Liver (tissue), 8 donors: ENCODE measurements at regions not wholly inside any gene's neighbourhood (a gene's known extent, or its start where the extent isn't known, plus 50 kb on each side); places are given as distances from the start of the nearest gene placed in this dataset.

Experiments used
- DNase-seq: peaks from one replicate; pipeline ENCODE4 v3.0.0-alpha.2; 2017; ENCODE audit warnings: low spot score
- H3K27ac ChIP-seq, 2 donors: one replicate each; pipeline ENCODE4 v1.7.0; 2013; ENCODE audit warnings: inconsistent platforms in 2 of 2, low read length in 2 of 2, control low read depth in 1 of 2, low read depth in 1 of 2, mild to moderate bottlenecking in 1 of 2
- H3K27me3 ChIP-seq, 4 donors: one replicate each; pipeline versions ENCODE4 v1.6.1 to v1.7.0; 2013; ENCODE audit warnings: low read length in 3 of 4, inconsistent platforms in 1 of 4, mild to moderate bottlenecking in 1 of 4, moderate library complexity in 1 of 4; ENCODE audit not compliant: control insufficient read depth in 4 of 4, insufficient read depth in 4 of 4
- H3K36me3 ChIP-seq, 4 donors: one replicate each; pipeline versions ENCODE4 v1.6.1 to v1.7.0; 2013; ENCODE audit warnings: low read length in 3 of 4, mild to moderate bottlenecking in 3 of 4, low read depth in 1 of 4, moderate library complexity in 1 of 4; ENCODE audit not compliant: control insufficient read depth in 4 of 4, insufficient read depth in 3 of 4
- H3K4me1 ChIP-seq, 4 donors: one replicate each; pipeline versions ENCODE4 v1.6.1 to v1.7.0; 2013; ENCODE audit warnings: low read length in 3 of 4, mild to moderate bottlenecking in 3 of 4, moderate library complexity in 1 of 4; ENCODE audit not compliant: control insufficient read depth in 4 of 4, insufficient read depth in 4 of 4
- H3K4me3 ChIP-seq, 3 donors: one replicate each; pipeline versions ENCODE4 v1.6.1 to v1.7.0; 2013; ENCODE audit warnings: low read length in 3 of 3, control low read depth in 1 of 3, low read depth in 1 of 3, mild to moderate bottlenecking in 1 of 3
- H3K9ac ChIP-seq, 2 donors: one replicate each; pipeline ENCODE4 v1.7.0; 2013; ENCODE audit warnings: low read length in 2 of 2, mild to moderate bottlenecking in 2 of 2, moderate library complexity in 2 of 2, control low read depth in 1 of 2, low read depth in 1 of 2
- H3K9me3 ChIP-seq, 4 donors: one replicate each; pipeline versions ENCODE4 v1.6.1 to v1.7.0; 2013; ENCODE audit warnings: low read length in 3 of 4; ENCODE audit not compliant: control insufficient read depth in 4 of 4
- EGR1 ChIP-seq, 2 donors: IDR thresholded peaks; 2 replicates each; pipeline ENCODE4 v1.6.1; 2016 to 2018; ENCODE audit warnings: antibody characterized with exemption in 2 of 2, low read depth in 2 of 2
- FOXA1 ChIP-seq: IDR thresholded peaks from 2 replicates; pipeline ENCODE4 v1.6.1; 2016; ENCODE audit warnings: antibody characterized with exemption
- FOXA2 ChIP-seq: IDR thresholded peaks from 2 replicates; pipeline ENCODE4 v1.6.1; 2016; ENCODE audit warnings: antibody characterized with exemption
- GABPA ChIP-seq, 2 donors: IDR thresholded peaks in 1 of 2; conservative IDR thresholded peaks in 1 of 2; 2 replicates each; pipeline ENCODE4 v1.6.1; 2016; ENCODE audit warnings: antibody characterized with exemption in 2 of 2, mild to moderate bottlenecking in 1 of 2, moderate library complexity in 1 of 2
- HNF4A ChIP-seq, 2 donors: conservative IDR thresholded peaks; 2 replicates each; pipeline ENCODE4 v1.6.1; 2016; ENCODE audit warnings: antibody characterized with exemption in 2 of 2, mild to moderate bottlenecking in 2 of 2
- HNF4G ChIP-seq: IDR thresholded peaks from 2 replicates; pipeline ENCODE4 v1.6.1; 2016; ENCODE audit warnings: antibody characterized with exemption
- JUND ChIP-seq, 2 donors: IDR thresholded peaks; 2 replicates each; pipeline ENCODE4 v1.6.1; 2016; ENCODE audit warnings: antibody characterized with exemption in 2 of 2
- NR2F2 ChIP-seq: IDR thresholded peaks from 2 replicates; pipeline ENCODE4 v1.6.1; 2016; ENCODE audit warnings: antibody characterized with exemption
- RAD21 ChIP-seq, 2 donors: IDR thresholded peaks; 2 replicates each; pipeline ENCODE4 v1.6.1; 2016; ENCODE audit warnings: antibody characterized with exemption in 2 of 2, mild to moderate bottlenecking in 2 of 2
- RXRA ChIP-seq, 2 donors: IDR thresholded peaks; 2 replicates each; pipeline ENCODE4 v1.6.1; 2017 to 2018; ENCODE audit warnings: antibody characterized with exemption in 2 of 2, mild to moderate bottlenecking in 1 of 2
- SP1 ChIP-seq: IDR thresholded peaks from 2 replicates; pipeline ENCODE4 v1.6.1; 2018; ENCODE audit warnings: antibody characterized with exemption, mild to moderate bottlenecking
- TAF1 ChIP-seq: conservative IDR thresholded peaks from 2 replicates; pipeline ENCODE4 v1.6.1; 2016; ENCODE audit warnings: antibody characterized with exemption, mild to moderate bottlenecking
- YY1 ChIP-seq: IDR thresholded peaks from 2 replicates; pipeline ENCODE4 v1.6.1; 2016; ENCODE audit warnings: antibody characterized with exemption, mild to moderate bottlenecking
- WGBS: extraction: QIAGEN DNeasy Blood & Tissue Kit; methylation state at CpG from one replicate; pipeline ENCODE4 v1.1.7; 2013; 5-methylcytosine and 5-hydroxymethylcytosine counted together
- TF ChIP-seq, protein P1 (sequence below): IDR thresholded peaks from 2 replicates; pipeline ENCODE4 v1.6.1; 2016; ENCODE audit warnings: antibody characterized with exemption
- TF ChIP-seq, protein P2 (sequence below): IDR thresholded peaks from 2 replicates; pipeline ENCODE4 v1.6.1; 2016; ENCODE audit warnings: antibody characterized with exemption, mild to moderate bottlenecking
- TF ChIP-seq, protein P3 (sequence below): IDR thresholded peaks from 2 replicates; pipeline ENCODE4 v1.6.1; 2016; ENCODE audit warnings: antibody characterized with exemption
- TF ChIP-seq, protein P4 (sequence below): fragments of 150-350 bp; IDR thresholded peaks from 2 replicates; pipeline ENCODE4 v1.5.1; 2017; ENCODE audit warnings: improper control_type of control experiment, low read depth, low read length; ENCODE audit not compliant: missing input control
- donor health status: healthy.
- donor health status: healthy.
- donor health status: healthy.
- donor health status: healthy.
- donor health status: healthy.

DNA sequence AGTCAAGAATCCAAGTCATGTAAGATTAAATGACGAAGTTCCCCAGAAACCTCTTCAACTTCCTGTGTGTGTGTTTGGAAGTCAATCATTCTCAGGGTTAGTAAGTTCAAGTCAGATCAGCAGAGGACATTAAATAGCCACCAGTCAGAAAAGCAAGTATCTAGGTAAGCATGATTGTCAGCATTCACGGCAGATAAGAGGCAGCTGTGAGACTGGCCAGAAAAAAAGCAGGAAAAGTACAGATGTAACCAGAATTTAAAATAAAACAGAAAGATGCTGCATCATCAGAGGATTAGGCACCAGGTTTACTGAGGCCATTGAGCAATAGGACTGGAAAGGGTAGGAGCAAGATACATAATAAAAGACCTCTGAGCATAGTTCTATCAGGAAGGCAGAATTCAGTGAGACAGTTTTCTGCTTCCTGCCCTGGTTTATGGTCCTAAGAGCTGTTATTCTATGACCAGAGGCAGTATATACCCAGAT lies 606.9 kb downstream of the FSCB start:
- Histone ChIP-seq H3K9me3 (no peaks in the 10 kb centered on the region), H3K9ac (no peak overlapping the region), H3K4me1 (no peaks in the 10 kb centered on the region), H3K36me3 (no peaks in the 10 kb centered on the region), H3K27me3 (no peaks in the 10 kb centered on the region), H3K4me3 (no peak overlapping the region), H3K27ac (no peak overlapping the region)
- WGBS: 10% methylated on average over 2 of the region's 2 CpGs
- DNase-seq: no peak
- TF ChIP-seq RAD21 (IDR thresholded peaks at IDR 0.05): no peak
- no peak for TF ChIP-seq FOXA1
- TF ChIP-seq, protein P1, sequence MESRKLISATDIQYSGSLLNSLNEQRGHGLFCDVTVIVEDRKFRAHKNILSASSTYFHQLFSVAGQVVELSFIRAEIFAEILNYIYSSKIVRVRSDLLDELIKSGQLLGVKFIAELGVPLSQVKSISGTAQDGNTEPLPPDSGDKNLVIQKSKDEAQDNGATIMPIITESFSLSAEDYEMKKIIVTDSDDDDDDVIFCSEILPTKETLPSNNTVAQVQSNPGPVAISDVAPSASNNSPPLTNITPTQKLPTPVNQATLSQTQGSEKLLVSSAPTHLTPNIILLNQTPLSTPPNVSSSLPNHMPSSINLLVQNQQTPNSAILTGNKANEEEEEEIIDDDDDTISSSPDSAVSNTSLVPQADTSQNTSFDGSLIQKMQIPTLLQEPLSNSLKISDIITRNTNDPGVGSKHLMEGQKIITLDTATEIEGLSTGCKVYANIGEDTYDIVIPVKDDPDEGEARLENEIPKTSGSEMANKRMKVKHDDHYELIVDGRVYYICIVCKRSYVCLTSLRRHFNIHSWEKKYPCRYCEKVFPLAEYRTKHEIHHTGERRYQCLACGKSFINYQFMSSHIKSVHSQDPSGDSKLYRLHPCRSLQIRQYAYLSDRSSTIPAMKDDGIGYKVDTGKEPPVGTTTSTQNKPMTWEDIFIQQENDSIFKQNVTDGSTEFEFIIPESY: no peak
- no peak for TF ChIP-seq YY1
- no peak for TF ChIP-seq GABPA (IDR thresholded peaks at IDR 0.05 in 1 of 2, conservative IDR thresholded peaks at IDR 0.05 in 1 of 2)
- no peak for TF ChIP-seq HNF4G
- TF ChIP-seq HNF4A (conservative IDR thresholded peaks at IDR 0.05): no peak
- TF ChIP-seq, protein P2, sequence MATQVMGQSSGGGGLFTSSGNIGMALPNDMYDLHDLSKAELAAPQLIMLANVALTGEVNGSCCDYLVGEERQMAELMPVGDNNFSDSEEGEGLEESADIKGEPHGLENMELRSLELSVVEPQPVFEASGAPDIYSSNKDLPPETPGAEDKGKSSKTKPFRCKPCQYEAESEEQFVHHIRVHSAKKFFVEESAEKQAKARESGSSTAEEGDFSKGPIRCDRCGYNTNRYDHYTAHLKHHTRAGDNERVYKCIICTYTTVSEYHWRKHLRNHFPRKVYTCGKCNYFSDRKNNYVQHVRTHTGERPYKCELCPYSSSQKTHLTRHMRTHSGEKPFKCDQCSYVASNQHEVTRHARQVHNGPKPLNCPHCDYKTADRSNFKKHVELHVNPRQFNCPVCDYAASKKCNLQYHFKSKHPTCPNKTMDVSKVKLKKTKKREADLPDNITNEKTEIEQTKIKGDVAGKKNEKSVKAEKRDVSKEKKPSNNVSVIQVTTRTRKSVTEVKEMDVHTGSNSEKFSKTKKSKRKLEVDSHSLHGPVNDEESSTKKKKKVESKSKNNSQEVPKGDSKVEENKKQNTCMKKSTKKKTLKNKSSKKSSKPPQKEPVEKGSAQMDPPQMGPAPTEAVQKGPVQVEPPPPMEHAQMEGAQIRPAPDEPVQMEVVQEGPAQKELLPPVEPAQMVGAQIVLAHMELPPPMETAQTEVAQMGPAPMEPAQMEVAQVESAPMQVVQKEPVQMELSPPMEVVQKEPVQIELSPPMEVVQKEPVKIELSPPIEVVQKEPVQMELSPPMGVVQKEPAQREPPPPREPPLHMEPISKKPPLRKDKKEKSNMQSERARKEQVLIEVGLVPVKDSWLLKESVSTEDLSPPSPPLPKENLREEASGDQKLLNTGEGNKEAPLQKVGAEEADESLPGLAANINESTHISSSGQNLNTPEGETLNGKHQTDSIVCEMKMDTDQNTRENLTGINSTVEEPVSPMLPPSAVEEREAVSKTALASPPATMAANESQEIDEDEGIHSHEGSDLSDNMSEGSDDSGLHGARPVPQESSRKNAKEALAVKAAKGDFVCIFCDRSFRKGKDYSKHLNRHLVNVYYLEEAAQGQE: no peak
- TF ChIP-seq, protein P3, sequence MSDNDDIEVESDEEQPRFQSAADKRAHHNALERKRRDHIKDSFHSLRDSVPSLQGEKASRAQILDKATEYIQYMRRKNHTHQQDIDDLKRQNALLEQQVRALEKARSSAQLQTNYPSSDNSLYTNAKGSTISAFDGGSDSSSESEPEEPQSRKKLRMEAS: no peak
- TF ChIP-seq EGR1 (IDR thresholded peaks at IDR 0.05; ENCODE audit: low read depth in 2 of 2): no peak
- no peak for TF ChIP-seq FOXA2
- TF ChIP-seq, protein P4, sequence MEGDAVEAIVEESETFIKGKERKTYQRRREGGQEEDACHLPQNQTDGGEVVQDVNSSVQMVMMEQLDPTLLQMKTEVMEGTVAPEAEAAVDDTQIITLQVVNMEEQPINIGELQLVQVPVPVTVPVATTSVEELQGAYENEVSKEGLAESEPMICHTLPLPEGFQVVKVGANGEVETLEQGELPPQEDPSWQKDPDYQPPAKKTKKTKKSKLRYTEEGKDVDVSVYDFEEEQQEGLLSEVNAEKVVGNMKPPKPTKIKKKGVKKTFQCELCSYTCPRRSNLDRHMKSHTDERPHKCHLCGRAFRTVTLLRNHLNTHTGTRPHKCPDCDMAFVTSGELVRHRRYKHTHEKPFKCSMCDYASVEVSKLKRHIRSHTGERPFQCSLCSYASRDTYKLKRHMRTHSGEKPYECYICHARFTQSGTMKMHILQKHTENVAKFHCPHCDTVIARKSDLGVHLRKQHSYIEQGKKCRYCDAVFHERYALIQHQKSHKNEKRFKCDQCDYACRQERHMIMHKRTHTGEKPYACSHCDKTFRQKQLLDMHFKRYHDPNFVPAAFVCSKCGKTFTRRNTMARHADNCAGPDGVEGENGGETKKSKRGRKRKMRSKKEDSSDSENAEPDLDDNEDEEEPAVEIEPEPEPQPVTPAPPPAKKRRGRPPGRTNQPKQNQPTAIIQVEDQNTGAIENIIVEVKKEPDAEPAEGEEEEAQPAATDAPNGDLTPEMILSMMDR: no peak
- no peak for TF ChIP-seq JUND (IDR thresholded peaks at IDR 0.05)
- TF ChIP-seq TAF1: no peak
- TF ChIP-seq NR2F2: no peak
- no peak for TF ChIP-seq SP1
- no peak for TF ChIP-seq RXRA (IDR thresholded peaks at IDR 0.05)

DNA sequence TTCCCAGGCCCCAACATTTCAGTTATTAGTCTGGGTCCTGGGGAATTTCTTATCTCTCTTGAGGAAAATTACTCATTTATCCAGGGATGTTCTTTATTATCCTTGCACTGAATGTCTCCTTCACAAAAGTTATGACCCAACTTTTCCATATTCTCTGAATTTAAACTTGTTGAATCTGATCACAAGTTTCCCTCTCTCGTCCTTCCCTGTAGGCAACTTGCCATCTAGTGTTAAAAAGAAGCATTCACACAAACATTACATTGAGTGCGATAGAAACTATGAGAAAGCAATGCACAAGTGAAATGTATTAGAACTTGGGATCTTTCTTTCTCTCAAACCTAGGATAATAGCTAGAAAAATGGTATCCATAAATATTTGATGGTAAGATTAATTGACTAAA lies 608.4 kb downstream of the FSCB start:
- 68% methylated on average over 2 of the region's 2 CpGs for WGBS
- TF ChIP-seq NR2F2 (no peak), RAD21 (IDR thresholded peaks at IDR 0.05) (peak in 1 of 2 donors; percentile 5)
- Histone ChIP-seq H3K36me3 (no peaks in the 10 kb centered on the region), H3K9me3 (no peaks in the 10 kb centered on the region), H3K4me3 (no peak overlapping the region), H3K27ac (no peak overlapping the region), H3K27me3 (no peaks in the 10 kb centered on the region), H3K4me1 (no peaks in the 10 kb centered on the region), H3K9ac (no peak overlapping the region)
- DNase-seq: no peak
